ENCODE measurements at regions not wholly inside any gene's neighbourhood (a gene's known extent, or its start where the extent isn't known, plus 50 kb on each side); places are given as distances from the start of the nearest gene placed in this dataset.

- H3K27me3 ChIP-seq (ENCODE audit: control insufficient read depth in 3 of 3, insufficient read depth in 3 of 3, low read length in 2 of 3), result no peaks in the 10 kb centered on the region
- H3K36me3 ChIP-seq (ENCODE audit: control insufficient read depth in 4 of 4, insufficient read depth in 4 of 4, low read length in 4 of 4), result no peaks in the 10 kb centered on the region
- no peak for ATAC-seq (ENCODE audit: insufficient read depth, low FRiP score)
- no peaks in the 10 kb centered on the region for H3K9me3 ChIP-seq (ENCODE audit: control insufficient read depth in 4 of 4, insufficient read depth in 3 of 4, low read length in 3 of 4)
- no peak overlapping the region for H3K27ac ChIP-seq (ENCODE audit: low read depth in 1 of 2, low read length in 1 of 2)
- H3K9ac ChIP-seq (ENCODE audit: insufficient read depth in 1 of 2, low read length in 2 of 2), result no peak overlapping the region
- DNase-seq, result no peak
- TF ChIP-seq, protein P1, sequence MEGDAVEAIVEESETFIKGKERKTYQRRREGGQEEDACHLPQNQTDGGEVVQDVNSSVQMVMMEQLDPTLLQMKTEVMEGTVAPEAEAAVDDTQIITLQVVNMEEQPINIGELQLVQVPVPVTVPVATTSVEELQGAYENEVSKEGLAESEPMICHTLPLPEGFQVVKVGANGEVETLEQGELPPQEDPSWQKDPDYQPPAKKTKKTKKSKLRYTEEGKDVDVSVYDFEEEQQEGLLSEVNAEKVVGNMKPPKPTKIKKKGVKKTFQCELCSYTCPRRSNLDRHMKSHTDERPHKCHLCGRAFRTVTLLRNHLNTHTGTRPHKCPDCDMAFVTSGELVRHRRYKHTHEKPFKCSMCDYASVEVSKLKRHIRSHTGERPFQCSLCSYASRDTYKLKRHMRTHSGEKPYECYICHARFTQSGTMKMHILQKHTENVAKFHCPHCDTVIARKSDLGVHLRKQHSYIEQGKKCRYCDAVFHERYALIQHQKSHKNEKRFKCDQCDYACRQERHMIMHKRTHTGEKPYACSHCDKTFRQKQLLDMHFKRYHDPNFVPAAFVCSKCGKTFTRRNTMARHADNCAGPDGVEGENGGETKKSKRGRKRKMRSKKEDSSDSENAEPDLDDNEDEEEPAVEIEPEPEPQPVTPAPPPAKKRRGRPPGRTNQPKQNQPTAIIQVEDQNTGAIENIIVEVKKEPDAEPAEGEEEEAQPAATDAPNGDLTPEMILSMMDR (IDR thresholded peaks at IDR 0.05; ENCODE audit: control extremely low read depth, extremely low read depth), result no peak
- no peak overlapping the region for H3K4me3 ChIP-seq
- WGBS, 2 donors, result 85 to 87% methylated on average over 1 of the region's 1 CpG
- peaks cover 3 to 9% (median 4%) of the 10 kb centered on the region in 5 donors for H3K4me1 ChIP-seq (ENCODE audit: control insufficient read depth in 5 of 5, insufficient read depth in 5 of 5, low read length in 5 of 5)
Measured at GRCh38 chr7:116421298-116421697, 78.2 kb upstream of the CAV2 start.

DNA sequence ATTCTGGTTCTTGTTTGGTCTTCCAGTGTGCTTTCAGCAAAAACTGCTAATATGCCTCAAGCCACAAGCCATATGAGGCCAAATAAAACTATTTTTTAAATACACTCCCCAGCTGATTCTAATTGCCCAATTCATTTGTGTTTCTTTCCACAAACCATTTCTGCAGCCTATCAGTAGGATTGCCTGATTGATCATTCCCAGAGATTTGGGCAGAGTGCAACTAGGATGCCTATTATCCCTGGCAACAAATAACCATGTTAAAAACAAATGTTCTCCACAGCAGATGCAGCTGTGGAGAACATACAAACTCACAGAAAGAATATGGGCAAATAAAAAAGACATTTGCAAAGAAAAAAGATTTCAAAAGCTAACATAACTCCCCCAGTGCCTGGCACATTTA lies 76.9 kb upstream of the CAV2 start:
- peaks cover 1 to 8% (median 3%) of the 10 kb centered on the region in 5 donors for H3K4me1 ChIP-seq (ENCODE audit: control insufficient read depth in 5 of 5, insufficient read depth in 5 of 5, low read length in 5 of 5)
- TF ChIP-seq, protein P1 (IDR thresholded peaks at IDR 0.05; ENCODE audit: control extremely low read depth, extremely low read depth), result no peak
- no peak overlapping the region for H3K9ac ChIP-seq (ENCODE audit: insufficient read depth in 1 of 2, low read length in 2 of 2)
- H3K27me3 ChIP-seq (ENCODE audit: control insufficient read depth in 3 of 3, insufficient read depth in 3 of 3, low read length in 2 of 3), result no peaks in the 10 kb centered on the region
- no peak overlapping the region for H3K27ac ChIP-seq (ENCODE audit: low read depth in 1 of 2, low read length in 1 of 2)
- no peaks in the 10 kb centered on the region for H3K36me3 ChIP-seq (ENCODE audit: control insufficient read depth in 4 of 4, insufficient read depth in 4 of 4, low read length in 4 of 4)
- DNase-seq (no peak), ATAC-seq (ENCODE audit: insufficient read depth, low FRiP score) (no peak)
- no peak overlapping the region for H3K4me3 ChIP-seq
- no peaks in the 10 kb centered on the region for H3K9me3 ChIP-seq (ENCODE audit: control insufficient read depth in 4 of 4, insufficient read depth in 3 of 4, low read length in 3 of 4)

DNA sequence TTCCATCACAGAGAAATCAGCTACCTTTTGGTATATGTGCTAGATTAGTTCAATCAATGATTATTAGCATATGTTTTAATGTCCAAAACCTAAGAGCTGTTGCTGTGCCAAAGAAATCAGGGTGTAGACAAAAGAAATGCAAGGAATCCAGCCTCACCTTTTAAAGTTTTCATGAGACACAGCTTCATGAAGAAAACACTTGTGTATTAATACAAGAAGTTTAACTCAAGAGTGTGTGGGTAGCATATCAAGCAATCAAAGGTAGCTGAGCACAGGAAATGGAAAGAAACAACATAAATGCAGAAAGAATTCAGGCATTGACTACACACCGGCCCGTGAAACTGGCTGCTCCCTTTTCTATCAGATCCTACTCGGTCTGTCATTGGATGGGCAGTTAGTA lies 76.0 kb upstream of the CAV2 start:
- ATAC-seq (ENCODE audit: insufficient read depth, low FRiP score) (no peak), DNase-seq (no peak)
- H3K27me3 ChIP-seq (ENCODE audit: control insufficient read depth in 3 of 3, insufficient read depth in 3 of 3, low read length in 2 of 3), result no peaks in the 10 kb centered on the region
- H3K36me3 ChIP-seq (ENCODE audit: control insufficient read depth in 4 of 4, insufficient read depth in 4 of 4, low read length in 4 of 4), result no peaks in the 10 kb centered on the region
- H3K4me1 ChIP-seq (ENCODE audit: control insufficient read depth in 5 of 5, insufficient read depth in 5 of 5, low read length in 5 of 5), result peaks cover 0 to 5% (median 0%) of the 10 kb centered on the region in 5 donors
- no peak overlapping the region for H3K9ac ChIP-seq (ENCODE audit: insufficient read depth in 1 of 2, low read length in 2 of 2)
- H3K9me3 ChIP-seq (ENCODE audit: control insufficient read depth in 4 of 4, insufficient read depth in 3 of 4, low read length in 3 of 4), result no peaks in the 10 kb centered on the region
- 44 to 73% methylated on average over 3 of the region's 3 CpGs for WGBS, 2 donors
- H3K4me3 ChIP-seq, result no peak overlapping the region
- TF ChIP-seq, protein P1 (IDR thresholded peaks at IDR 0.05; ENCODE audit: control extremely low read depth, extremely low read depth), result no peak
- no peak overlapping the region for H3K27ac ChIP-seq (ENCODE audit: low read depth in 1 of 2, low read length in 1 of 2)

DNA sequence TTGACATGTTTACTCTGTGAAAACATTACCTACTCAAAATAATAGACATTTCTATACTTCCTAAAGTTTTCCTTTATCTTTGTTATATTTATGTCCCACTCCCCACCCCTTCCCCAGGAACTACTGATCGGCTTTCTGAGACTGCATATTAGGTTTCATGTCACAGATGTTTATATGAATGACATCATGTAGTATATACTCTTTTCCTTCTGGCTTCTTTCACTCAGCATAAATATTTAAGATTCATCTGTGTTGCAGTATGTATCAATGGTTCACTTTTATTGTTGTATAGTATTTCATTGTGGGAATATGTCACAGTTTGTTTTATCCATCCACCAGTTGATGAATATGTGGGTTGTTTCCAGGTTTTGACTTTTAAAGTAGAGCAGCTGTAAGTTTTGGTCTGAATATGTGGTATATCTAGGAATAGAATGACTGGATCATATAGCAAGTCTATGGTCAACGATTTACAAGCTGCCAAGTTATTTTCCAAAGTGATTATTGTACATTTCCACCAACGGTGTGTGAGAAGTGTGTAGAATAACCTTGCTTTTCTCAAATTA lies 73.8 kb upstream of the CAV2 start:
- no peak for ATAC-seq (ENCODE audit: insufficient read depth, low FRiP score)
- H3K4me1 ChIP-seq (ENCODE audit: control insufficient read depth in 5 of 5, insufficient read depth in 5 of 5, low read length in 5 of 5), result peaks cover 0 to 3% (median 0%) of the 10 kb centered on the region in 5 donors
- H3K27me3 ChIP-seq (ENCODE audit: control insufficient read depth in 3 of 3, insufficient read depth in 3 of 3, low read length in 2 of 3), result no peaks in the 10 kb centered on the region
- H3K9ac ChIP-seq (ENCODE audit: insufficient read depth in 1 of 2, low read length in 2 of 2), result no peak overlapping the region
- TF ChIP-seq, protein P1 (IDR thresholded peaks at IDR 0.05; ENCODE audit: control extremely low read depth, extremely low read depth), result no peak
- 76 to 79% methylated on average over 3 of the region's 3 CpGs for WGBS, 2 donors
- peak overlapping the region in 1 of 2 donors; percentile 29 for H3K27ac ChIP-seq (ENCODE audit: low read depth in 1 of 2, low read length in 1 of 2)
- no peaks in the 10 kb centered on the region for H3K9me3 ChIP-seq (ENCODE audit: control insufficient read depth in 4 of 4, insufficient read depth in 3 of 4, low read length in 3 of 4)
- no peaks in the 10 kb centered on the region for H3K36me3 ChIP-seq (ENCODE audit: control insufficient read depth in 4 of 4, insufficient read depth in 4 of 4, low read length in 4 of 4)
- H3K4me3 ChIP-seq, result no peak overlapping the region
- DNase-seq, result no peak
